Fibroblast of pulmonary artery (primary cell): ENCODE measurements at regions not wholly inside any gene's neighbourhood (a gene's known extent, or its start where the extent isn't known, plus 50 kb on each side); places are given as distances from the start of the nearest gene placed in this dataset.

Source experiments
- DNase-seq: peaks from one replicate; pipeline ENCODE4 v3.0.0-alpha.2; 2010; ENCODE audit warnings: low read depth
- H3K4me3 ChIP-seq: replicated peaks from 2 replicates; pipeline ENCODE4 v1.5.1; 2011; ENCODE audit warnings: low read depth, mild to moderate bottlenecking, control low read depth, low read length, moderate library complexity
- TF ChIP-seq, protein P1 (sequence below): IDR thresholded peaks from 2 replicates; pipeline ENCODE4 v1.5.1; 2011; ENCODE audit warnings: mild to moderate bottlenecking, control low read depth, low read length, inconsistent platforms; ENCODE audit errors: missing control alignments

DNA sequence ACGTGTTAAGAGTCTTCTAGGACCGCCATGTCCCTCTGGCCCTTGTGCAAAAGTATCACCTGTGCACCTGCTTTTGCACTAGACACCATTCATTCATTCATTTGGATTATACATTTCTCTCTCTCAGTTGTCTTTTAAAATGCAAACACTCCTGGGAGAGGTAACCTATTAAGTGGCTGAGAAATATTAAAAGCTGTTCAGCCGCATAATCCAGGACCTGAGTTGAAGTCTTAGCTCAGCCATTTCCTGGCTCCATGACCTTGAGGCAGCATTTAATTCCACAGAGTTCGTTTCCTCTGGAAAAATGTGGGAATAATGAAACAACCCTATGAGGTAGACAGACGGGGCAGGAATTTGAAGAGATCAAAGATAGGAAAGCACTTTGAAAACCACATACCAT is 251.6 kb downstream of the RPS24 start:
- no peak for DNase-seq
- TF ChIP-seq, protein P1, sequence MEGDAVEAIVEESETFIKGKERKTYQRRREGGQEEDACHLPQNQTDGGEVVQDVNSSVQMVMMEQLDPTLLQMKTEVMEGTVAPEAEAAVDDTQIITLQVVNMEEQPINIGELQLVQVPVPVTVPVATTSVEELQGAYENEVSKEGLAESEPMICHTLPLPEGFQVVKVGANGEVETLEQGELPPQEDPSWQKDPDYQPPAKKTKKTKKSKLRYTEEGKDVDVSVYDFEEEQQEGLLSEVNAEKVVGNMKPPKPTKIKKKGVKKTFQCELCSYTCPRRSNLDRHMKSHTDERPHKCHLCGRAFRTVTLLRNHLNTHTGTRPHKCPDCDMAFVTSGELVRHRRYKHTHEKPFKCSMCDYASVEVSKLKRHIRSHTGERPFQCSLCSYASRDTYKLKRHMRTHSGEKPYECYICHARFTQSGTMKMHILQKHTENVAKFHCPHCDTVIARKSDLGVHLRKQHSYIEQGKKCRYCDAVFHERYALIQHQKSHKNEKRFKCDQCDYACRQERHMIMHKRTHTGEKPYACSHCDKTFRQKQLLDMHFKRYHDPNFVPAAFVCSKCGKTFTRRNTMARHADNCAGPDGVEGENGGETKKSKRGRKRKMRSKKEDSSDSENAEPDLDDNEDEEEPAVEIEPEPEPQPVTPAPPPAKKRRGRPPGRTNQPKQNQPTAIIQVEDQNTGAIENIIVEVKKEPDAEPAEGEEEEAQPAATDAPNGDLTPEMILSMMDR: no peak
- H3K4me3 ChIP-seq: no peak overlapping the region

DNA sequence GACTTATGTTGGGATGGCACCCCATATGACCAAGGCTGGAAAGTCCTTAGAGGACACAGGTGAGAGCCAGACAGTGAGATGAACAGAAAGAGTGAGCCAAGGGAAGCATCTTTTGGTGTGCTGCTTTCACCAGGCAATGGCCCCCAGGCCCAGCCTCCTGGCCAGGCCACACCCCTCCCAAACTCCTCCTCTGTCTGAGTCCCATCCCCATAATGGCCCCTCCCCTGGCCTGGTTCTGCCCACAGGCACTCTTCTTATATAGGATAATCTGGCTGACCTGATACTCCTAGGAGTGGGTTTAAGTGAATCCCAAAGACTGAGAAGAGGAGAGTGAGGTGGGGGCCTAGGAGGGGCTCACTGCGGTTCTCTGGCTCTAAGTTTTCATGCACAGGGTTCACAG is 252.5 kb downstream of the RPS24 start:
- TF ChIP-seq, protein P1: no peak
- DNase-seq: no peak
- no peak overlapping the region for H3K4me3 ChIP-seq

DNA sequence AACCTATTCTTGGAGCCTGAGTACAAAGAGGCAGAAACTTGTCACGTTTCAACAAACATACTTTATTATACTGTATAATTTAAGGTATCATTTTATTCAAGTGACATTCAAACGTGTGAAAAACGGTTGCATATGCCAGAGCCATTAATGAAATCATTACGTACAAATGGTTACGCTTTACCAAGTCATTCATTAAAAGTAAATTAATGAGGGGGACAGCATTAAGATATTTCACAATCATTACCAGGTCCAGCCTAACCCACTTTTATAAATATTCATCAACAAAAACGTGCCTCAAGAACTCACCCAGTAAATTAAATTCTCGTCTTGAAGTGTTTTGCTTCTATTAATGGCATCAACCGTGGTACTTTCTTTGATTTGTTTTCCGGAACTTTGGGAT is 253.0 kb downstream of the RPS24 start:
- no peak overlapping the region for H3K4me3 ChIP-seq
- no peak for DNase-seq
- TF ChIP-seq, protein P1: no peak

DNA sequence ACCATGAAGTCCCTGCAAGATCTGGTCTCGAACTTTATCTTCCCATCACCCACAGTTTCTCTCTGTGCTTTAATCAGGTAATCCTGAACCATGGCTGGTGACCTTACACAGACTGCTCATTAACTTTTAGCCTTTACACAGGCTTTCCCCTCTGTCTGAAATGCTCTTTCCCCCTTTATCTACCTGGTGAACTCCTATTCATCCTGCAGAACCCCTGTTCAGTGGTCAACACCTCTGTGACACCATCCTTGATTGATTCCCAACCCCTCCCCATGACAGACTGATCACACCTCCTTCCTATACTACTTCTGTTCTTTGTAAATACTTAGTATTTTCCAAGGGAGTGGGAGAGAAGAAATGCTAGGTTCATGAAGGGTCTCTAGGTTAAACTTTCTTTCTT is 254.0 kb downstream of the RPS24 start:
- no peak for DNase-seq
- TF ChIP-seq, protein P1: no peak
- no peak overlapping the region for H3K4me3 ChIP-seq

DNA sequence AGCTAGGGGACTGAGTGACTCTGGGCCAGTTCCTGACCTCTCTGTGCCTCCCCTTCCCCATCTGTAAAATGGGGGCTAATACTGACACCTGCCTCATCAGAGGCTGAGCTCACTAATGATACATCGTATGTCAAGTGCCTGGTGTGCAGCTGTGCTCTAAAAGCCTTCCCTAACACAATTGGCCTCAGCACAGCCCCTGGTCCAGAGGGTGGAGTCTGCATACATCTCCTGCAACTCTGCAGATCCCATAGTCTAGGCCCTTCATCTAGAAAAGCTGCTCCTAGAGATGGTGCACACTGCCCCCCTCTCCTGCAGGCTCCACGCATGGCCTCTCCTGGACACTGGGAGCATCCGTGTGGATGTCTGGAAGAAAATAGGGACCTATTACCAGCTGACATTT is 255.0 kb downstream of the RPS24 start:
- H3K4me3 ChIP-seq: no peak overlapping the region
- DNase-seq: no peak
- TF ChIP-seq, protein P1: no peak

DNA sequence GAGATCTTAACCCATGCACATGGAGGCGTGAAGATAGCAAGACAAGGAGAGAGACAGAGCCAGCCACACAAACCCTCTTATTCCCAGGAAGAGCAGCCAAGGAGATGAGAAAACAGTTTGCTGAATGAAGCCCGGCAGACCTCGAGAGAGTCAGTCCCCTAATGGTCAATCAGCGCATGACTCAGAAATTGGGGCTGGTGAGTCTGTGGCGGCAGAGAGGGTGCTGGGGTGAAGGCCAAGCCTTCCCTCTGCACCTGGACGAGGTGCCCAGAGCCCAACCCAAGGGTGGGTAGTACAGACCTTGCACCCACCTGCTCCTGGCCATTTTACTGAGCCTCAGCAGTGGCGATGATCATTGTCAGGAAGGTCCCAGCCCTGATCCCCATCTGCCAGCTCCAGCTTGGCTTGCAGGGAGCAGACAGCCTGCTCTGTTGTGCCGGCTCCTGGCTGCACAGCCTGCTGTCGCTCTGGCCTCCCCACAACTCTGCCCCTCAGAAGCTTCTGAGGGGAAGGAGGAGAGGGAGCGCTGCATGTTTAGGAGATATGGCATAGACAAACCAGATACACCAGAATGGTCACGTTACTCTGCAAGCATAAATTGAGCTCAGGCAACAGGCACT is 256.6 kb downstream of the RPS24 start:
- DNase-seq: no peak
- TF ChIP-seq, protein P1: no peak
- H3K4me3 ChIP-seq: no peak overlapping the region

DNA sequence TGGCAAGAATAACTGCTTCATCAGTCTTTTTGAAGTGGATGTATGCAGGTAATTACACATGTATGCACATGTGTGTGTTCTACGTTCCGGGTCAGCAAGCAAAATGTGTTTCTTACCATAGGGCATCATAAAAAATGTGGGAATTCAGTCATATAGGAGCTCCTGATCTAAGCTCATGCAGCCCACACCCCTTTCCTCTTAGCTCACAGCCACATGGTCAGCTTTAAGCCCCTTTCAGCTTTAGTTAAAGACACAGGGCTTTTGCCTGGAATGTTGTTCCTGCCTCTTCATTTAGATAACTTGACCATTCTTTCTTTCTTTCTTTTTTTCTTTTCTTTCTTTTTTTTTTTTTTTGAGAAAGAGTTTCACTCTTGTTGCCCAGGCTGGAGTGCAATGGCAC is 258.1 kb downstream of the RPS24 start:
- DNase-seq: no peak
- TF ChIP-seq, protein P1: no peak
- no peak overlapping the region for H3K4me3 ChIP-seq
